ENCODE measurements at regions not wholly inside any gene's neighbourhood (a gene's known extent, or its start where the extent isn't known, plus 50 kb on each side); places are given as distances from the start of the nearest gene placed in this dataset.

DNA sequence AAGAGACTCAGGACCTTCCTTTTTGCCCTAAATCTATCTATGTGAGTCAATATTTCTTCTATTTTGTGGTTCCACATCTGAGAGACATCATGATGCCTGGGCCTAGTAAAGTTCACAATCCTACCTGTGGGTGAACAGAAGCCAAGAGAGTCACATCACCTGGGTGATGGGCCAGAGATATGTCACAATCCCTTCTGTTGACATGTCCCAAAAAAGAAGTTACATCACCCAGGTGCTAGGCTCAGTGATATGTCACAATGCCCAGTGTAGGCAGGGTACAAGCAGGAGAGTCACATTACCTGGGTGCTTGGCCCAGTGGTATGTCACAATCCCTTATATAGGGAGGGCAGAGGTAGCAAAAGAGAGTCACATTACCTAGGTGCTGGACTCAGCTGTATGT, 2101.9 kb downstream of the TP53TG3F start:
- H3K27me3 Mint-ChIP-seq, result no peaks in the 10 kb centered on the region
- Histone ChIP-seq H2AFZ (ENCODE audit: insufficient read depth, low read depth, low read length, poor library complexity, severe bottlenecking) (no peak overlapping the region), H3K4me1 (ENCODE audit: control insufficient read depth in 2 of 2, insufficient read depth in 2 of 2, low read length in 2 of 2) (no peaks in the 10 kb centered on the region), H3K9me3 (ENCODE audit: control extremely low read depth in 1 of 3, control insufficient read depth in 2 of 3, insufficient read depth in 1 of 3, low read length in 2 of 3) (peaks cover 0 to 14% (median 0%) of the 10 kb centered on the region in 3 donors), H3K4me3 (ENCODE audit: control extremely low read depth in 1 of 5, extremely low read depth in 1 of 5, insufficient read depth in 1 of 5, low read depth in 2 of 5, low read length in 4 of 5) (no peak overlapping the region), H3K27ac (ENCODE audit: low read length in 2 of 2) (no peak overlapping the region), H3K9ac (ENCODE audit: low read length) (no peak overlapping the region), H3K79me2 (ENCODE audit: control insufficient read depth, insufficient read depth, low read length) (no peaks in the 10 kb centered on the region), H3K27me3 (replicated peaks in 1 of 4; ENCODE audit: control extremely low read depth in 1 of 4, control insufficient read depth in 3 of 4, insufficient read depth in 4 of 4, low read length in 3 of 4) (no peaks in the 10 kb centered on the region), H3K36me3 (replicated peaks in 1 of 2; ENCODE audit: control extremely low read depth in 1 of 2, control insufficient read depth in 1 of 2, extremely low read depth in 1 of 2, insufficient read depth in 2 of 2, low read length in 1 of 2) (no peaks in the 10 kb centered on the region), H3K4me2 (replicated peaks; ENCODE audit: low read depth, low read length, poor library complexity, severe bottlenecking) (no peak overlapping the region), H4K20me1 (ENCODE audit: control insufficient read depth, insufficient read depth, low read length, poor library complexity, severe bottlenecking) (no peaks in the 10 kb centered on the region)
- CTCF ChIA-PET, result no interaction called here
- no peaks in the 10 kb centered on the region for H3K4me1 Mint-ChIP-seq
- TF ChIP-seq, protein P1, sequence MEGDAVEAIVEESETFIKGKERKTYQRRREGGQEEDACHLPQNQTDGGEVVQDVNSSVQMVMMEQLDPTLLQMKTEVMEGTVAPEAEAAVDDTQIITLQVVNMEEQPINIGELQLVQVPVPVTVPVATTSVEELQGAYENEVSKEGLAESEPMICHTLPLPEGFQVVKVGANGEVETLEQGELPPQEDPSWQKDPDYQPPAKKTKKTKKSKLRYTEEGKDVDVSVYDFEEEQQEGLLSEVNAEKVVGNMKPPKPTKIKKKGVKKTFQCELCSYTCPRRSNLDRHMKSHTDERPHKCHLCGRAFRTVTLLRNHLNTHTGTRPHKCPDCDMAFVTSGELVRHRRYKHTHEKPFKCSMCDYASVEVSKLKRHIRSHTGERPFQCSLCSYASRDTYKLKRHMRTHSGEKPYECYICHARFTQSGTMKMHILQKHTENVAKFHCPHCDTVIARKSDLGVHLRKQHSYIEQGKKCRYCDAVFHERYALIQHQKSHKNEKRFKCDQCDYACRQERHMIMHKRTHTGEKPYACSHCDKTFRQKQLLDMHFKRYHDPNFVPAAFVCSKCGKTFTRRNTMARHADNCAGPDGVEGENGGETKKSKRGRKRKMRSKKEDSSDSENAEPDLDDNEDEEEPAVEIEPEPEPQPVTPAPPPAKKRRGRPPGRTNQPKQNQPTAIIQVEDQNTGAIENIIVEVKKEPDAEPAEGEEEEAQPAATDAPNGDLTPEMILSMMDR (IDR thresholded peaks at IDR 0.05), result no peak
- TF ChIP-seq EZH2 (IDR thresholded peaks at IDR 0.05; ENCODE audit: borderline replicate concordance, insufficient read depth, low read depth, low read length, poor library complexity, severe bottlenecking), result no peak
- no peak for ATAC-seq (ENCODE audit: low read depth)
- no peak for DNase-seq
- intact Hi-C loops (cut with micrococcal nuclease), result no loop called here
- H3K4me3 Mint-ChIP-seq, result no peak overlapping the region
- H3K27ac Mint-ChIP-seq, result no peak overlapping the region
- peaks cover 19% of the 10 kb centered on the region for H3K9me3 Mint-ChIP-seq (ENCODE audit: insufficient read depth)
- POLR2A ChIA-PET, result no interaction called here

DNA sequence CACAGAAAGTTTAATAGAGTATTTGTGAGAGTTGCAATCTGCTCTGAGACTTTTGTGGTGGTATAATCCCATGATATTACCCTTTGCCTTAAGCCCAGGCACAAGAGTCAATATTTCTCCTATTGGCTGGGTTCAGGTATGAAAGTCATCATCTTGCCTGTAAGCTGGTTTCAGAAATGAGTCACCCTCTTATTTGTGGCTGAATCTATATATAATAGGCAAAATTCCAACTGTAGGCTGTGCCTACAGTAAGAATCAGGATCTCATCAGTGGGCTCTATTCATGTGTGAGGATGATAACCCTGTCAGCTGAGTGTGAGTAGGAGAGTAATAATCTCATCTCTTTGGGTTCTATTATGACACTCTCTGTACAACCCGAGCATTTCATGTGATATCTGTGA, 2103.1 kb downstream of the TP53TG3F start:
- H3K4me1 ChIP-seq (ENCODE audit: control insufficient read depth in 2 of 2, insufficient read depth in 2 of 2, low read length in 2 of 2), result no peaks in the 10 kb centered on the region
- peaks cover 19% of the 10 kb centered on the region for H3K9me3 Mint-ChIP-seq (ENCODE audit: insufficient read depth)
- no peaks in the 10 kb centered on the region for H3K79me2 ChIP-seq (ENCODE audit: control insufficient read depth, insufficient read depth, low read length)
- no peaks in the 10 kb centered on the region for H3K4me1 Mint-ChIP-seq
- no CpG with 5 or more reads among the region's 1 CpG for WGBS (ENCODE audit: insufficient coverage)
- TF ChIP-seq, protein P1 (IDR thresholded peaks at IDR 0.05), result no peak
- TF ChIP-seq EZH2 (IDR thresholded peaks at IDR 0.05; ENCODE audit: borderline replicate concordance, insufficient read depth, low read depth, low read length, poor library complexity, severe bottlenecking), result no peak
- no peak overlapping the region for H3K27ac Mint-ChIP-seq
- H3K9ac ChIP-seq (ENCODE audit: low read length), result no peak overlapping the region
- H3K4me2 ChIP-seq (replicated peaks; ENCODE audit: low read depth, low read length, poor library complexity, severe bottlenecking), result no peak overlapping the region
- no peaks in the 10 kb centered on the region for H3K27me3 Mint-ChIP-seq
- no peaks in the 10 kb centered on the region for H3K27me3 ChIP-seq (replicated peaks in 1 of 4; ENCODE audit: control extremely low read depth in 1 of 4, control insufficient read depth in 3 of 4, insufficient read depth in 4 of 4, low read length in 3 of 4)
- DNase-seq (no peak), ATAC-seq (ENCODE audit: low read depth) (no peak)
- CTCF ChIA-PET, result no interaction called here
- H3K4me3 Mint-ChIP-seq, result no peak overlapping the region
- no peak overlapping the region for H3K4me3 ChIP-seq (ENCODE audit: control extremely low read depth in 1 of 5, extremely low read depth in 1 of 5, insufficient read depth in 1 of 5, low read depth in 2 of 5, low read length in 4 of 5)
- intact Hi-C loops (cut with micrococcal nuclease), result no loop called here
- H3K27ac ChIP-seq (ENCODE audit: low read length in 2 of 2), result no peak overlapping the region
- H3K9me3 ChIP-seq (ENCODE audit: control extremely low read depth in 1 of 3, control insufficient read depth in 2 of 3, insufficient read depth in 1 of 3, low read length in 2 of 3), result peaks cover 0 to 14% (median 0%) of the 10 kb centered on the region in 3 donors
- H2AFZ ChIP-seq (ENCODE audit: insufficient read depth, low read depth, low read length, poor library complexity, severe bottlenecking), result no peak overlapping the region
- H3K36me3 ChIP-seq (replicated peaks in 1 of 2; ENCODE audit: control extremely low read depth in 1 of 2, control insufficient read depth in 1 of 2, extremely low read depth in 1 of 2, insufficient read depth in 2 of 2, low read length in 1 of 2), result no peaks in the 10 kb centered on the region
- H4K20me1 ChIP-seq (ENCODE audit: control insufficient read depth, insufficient read depth, low read length, poor library complexity, severe bottlenecking), result no peaks in the 10 kb centered on the region
- POLR2A ChIA-PET, result no interaction called here

Measured in B cell (primary cell).